ENCODE measurements at regions not wholly inside any gene's neighbourhood (a gene's known extent, or its start where the extent isn't known, plus 50 kb on each side); places are given as distances from the start of the nearest gene placed in this dataset.
"Not testable (repeated sequence)": the region's sequence is repeated elsewhere in the genome, so short reads cannot be mapped to it uniquely, and the experiment has no call there.

DNA sequence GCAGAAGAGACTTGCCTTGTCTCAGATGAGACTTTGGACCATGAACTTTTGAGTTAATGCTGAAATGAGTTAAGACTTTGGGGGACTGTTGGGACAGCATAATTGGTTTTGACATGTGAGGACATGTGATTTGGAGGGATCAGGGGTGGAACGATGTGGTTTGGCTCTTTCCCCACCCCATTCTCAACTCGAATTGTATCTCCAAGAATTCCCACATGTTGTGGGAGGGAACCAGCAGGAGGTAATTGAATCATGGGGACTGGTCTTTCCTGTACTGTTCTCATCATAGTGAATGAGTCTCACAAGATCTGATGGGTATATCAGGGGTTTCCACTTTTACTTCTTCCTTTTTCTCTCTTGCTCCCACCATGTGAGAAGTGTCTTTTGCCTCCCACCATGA, 229.7 kb upstream of the KCND2 start:
- DNase-seq = peak; percentile 70

DNA sequence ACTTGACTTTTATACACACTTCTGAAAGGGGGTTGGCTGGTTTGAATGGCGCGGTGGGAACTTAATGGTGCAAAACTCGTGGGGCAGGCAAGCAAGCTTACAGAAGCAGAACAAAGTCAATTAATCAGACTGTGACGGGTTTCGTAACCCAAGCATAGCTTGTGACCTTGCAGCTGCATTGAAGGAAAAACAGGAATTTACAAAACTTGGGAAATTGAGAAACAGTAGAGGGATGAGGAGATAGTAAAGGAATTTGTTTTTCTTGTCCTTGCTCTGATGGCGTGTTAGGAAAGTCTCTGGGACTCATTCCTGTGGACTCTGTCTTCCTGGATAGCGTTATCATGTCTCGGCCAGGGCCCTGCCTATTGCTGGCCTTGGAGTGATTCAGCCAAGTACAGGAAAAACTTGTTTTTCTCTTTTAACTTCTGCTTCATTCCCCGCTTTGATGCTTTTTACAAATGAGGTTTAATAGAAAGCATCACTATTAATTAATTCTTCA, 220.0 kb upstream of the KCND2 start:
- DNase-seq = peak; percentile 88

DNA sequence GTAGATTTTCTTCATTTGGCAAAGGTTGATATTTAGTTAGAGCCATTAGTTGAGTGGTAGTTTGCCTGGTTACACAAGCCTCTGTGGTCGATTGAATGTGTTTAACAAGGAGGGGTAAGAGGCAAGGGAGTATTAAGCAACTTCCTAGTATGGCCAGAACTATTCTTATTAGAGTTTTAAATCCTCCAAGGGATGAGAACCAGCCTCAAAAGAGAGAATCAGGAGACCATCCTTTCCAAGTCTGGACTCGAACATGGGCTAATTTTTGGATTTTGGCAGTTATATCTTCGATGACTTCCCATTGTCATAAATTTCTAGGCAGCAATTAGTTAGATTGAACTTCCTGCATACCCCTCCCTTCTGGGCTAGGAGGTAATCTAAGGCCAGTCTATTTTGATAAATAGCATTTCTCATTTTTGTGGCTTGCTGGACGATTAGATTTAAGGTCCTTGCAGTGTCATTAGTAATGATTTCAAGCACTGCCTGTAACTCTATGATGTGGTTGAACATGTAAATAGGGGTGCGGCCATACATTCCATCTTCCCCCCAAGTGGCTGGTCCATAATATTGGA, 219.5 kb upstream of the KCND2 start:
- DNase-seq = peak; percentile 31

DNA sequence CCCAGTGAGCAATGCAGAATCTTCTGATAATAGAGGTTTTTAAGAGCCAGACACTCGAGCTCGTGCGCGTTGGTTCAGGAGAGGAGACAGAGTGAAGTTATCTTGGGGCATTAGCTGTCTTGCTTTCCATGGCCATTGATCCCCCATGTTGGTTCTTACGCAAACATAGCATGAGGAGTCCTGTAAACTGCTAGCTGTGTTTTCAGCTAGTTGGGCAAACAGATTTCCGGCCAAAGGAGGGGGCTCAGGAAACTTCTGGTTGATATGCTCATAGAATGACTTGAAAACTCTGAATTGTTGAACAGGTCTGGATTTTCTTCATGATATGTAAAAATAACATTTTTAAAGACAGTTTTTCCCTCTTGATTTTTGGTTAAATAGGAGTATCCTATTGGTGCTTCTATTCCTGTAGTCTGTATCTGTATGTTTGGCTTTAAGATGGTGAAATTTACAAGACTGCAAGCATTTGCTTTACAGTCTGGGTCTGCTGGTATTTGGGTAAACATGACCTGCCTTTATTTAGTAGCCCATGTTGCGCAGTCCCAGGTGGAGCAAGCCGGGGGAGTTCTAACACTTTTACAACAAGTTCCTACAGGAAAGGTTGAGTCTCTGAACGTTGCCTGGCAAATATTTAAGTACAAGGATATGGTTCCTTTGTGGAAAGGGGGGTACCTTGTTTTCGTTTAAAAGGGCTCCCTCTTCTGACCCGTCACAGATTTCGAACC, 218.4 kb upstream of the KCND2 start:
- DNase-seq = no peak

DNA sequence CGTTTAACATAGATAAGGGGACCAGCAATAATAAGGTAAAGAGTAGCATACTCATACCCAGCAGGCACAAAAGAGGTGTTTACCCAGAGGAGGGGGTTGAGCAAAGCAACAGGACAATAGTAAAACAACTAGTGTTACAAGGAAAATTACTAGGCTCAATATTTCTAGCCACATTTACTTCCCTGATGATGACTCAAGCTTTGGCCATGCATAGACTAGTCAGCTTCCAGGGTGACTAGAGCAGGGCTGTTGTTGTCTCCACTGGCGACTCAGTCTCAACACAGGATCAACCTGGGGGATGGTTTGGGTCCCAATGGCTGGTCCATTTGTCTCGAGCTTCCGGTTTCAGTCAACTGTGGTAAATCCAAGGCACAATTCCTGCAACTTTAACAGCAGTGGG, 217.7 kb upstream of the KCND2 start:
- peak; percentile 68 for DNase-seq

DNA sequence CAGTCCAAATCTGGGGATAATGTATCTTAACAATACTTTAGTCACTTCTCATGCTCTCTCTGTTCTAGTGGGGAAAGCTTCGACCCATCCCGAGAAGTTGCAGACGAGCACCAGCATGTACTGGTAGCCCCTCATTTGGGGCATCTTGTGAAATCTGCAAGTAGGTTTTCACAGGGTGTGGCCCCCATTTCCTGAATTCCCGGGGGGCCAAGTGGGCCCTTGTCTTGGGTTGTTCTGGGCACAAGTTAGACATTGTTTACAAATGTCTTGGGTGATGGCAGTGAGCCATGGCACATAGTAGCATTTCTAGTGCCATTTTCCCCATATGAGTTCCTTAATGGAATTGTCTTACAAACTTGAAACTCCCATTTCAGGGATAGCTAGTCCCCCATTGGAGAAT, 216.7 kb upstream of the KCND2 start:
- DNase-seq = no peak

DNA sequence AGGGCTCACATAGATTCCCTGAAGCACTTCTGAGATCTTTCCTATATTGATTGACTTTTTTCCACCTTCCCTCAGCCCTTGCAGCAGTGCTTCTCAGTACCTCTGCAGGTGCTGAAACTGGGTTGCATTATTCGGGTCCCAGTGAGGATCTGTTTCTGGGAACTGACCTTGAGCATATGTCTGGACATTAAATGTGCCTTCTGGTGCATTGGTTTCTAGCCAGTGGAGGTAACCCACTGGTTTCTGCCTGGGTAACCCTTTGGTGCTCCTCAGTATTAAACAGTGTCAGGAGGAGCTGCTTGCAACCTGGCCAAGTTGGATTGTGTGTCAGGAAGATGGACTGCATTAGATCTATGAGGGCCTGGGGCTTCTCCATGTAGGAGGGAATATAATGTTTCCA, 213.3 kb upstream of the KCND2 start:
- no peak for DNase-seq

DNA sequence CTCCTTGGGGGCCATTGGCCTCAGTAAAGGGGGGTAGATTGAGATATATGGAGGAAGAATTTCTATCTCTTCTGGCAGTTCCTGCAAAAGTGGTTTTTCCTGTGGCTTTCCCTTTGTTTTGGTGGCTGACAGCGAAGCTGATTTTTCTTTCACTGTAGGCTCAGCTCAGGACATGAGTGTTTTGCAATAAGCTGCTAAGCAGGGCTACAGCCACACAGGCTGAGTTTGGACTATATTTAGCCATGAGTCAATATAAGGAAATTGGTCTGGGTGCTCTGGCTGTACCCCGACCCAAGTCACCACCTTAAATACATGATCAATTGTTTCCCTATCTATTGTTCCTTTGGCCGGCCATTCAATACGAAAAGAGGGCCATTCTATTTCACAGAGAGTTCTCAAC, 212.7 kb upstream of the KCND2 start:
- peak; percentile 24 for DNase-seq

DNA sequence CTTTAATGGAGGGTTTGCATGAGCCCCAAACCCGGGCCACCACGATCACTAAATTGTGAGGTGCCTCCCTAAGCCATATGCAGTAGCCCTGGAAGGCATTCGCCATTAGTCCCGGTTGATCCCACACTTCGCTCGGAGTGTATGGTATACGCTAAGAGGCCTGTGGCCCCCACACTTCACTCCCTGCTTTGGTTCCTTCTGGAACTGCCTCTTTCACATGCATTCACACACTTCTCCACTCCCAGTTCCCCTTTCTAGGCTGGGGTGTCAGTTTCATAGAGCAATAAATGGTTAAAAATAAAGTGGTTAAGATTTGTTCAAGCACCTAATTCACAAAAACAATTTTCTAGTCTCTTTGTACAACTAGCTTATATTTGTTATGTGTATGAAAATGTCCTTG, 212.1 kb upstream of the KCND2 start:
- no peak for DNase-seq

DNA sequence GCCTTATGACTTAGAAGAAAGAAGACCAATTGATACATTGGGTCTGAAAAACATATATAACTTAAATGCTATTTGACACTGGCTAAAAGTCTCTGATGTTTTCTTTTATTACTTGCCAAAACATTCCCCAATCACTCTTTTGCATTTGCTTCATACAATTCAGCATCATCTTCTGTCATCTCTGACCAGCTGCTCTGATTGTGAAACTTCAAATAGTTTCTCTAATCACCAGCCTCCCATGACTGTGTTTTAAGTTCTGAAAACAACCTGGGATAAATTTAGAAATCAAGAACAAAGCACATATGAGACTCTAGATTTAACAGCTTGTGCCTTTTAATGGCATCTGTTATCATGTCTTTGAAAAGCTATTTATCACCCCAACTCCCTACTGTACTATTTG, 208.4 kb upstream of the KCND2 start:
- DNase-seq = peak; percentile 30

DNA sequence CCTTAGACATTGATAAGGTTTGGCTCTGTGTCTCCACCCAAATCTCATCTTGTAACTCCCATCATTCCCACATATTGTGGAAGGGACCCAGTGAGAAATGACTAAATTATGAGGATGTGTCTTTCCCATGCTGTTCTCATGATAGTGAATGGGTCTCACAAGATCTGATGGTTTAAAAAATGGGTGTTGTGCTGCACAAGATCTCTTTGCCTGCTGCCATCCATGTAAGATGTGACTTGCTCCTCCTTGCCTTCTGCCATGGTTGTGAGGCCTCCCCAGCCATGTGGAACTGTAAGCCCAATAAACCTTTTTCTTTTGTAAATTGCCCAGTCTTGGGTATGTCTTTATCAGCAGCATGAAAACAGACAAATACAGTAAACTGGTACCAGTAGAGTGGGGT, 206.1 kb upstream of the KCND2 start:
- DNase-seq = not testable (repeated sequence)

DNA sequence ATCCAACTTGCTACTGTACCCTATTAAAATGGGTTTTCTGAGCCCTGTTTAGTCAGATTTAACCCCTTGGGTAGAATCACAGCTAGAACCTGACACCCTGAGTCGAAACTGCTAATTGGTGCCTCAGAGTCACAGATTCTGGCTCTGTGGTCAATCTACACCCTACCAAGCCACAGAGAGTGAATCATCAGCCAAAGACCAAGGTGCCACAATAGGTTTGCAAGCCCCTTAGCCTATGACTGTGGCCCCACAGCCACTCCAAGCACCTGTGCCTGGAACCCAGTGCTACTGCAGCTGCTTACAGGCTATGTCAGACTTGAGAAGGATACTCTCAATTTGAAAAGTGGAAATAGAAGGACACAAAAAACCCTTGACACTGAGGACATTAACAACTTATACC, 202.8 kb upstream of the KCND2 start:
- DNase-seq = no peak

DNA sequence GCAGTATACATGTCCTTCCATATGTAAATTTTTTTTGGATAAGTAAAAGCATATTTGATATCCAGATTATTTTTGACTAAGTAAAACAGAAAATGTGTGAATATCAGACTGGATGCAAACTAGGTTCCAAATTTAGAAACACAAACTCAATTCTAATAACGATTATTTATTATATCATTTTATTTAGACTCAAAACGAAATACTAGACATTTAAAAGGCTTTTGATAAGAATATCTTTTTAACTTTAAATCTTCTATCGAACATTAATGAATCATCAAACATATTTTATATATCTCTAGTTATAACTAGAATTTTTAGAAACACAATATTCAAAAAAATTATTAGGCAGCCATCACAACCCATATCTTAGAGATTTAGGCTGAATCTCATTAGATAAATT, 195.2 kb upstream of the KCND2 start:
- no peak for DNase-seq

DNA sequence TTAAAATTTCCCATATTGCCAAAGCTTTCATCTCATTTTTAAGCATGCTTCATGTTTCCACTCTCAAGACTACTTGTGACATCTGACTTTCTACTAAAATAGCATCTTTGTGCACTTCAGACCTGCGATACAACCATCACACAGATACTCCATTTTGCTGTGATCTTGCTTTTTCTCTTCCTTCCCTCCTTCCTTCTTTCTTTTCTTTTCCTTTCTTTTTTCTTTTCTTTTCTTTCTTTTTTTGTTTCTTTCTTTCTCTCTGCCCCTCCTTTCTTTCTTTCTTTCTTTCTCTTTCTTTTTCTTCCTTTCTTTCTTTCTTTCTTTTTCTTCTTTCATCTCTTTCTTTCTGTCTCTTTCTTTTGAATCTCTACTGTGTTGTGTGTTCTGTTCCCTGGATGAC, 194.0 kb upstream of the KCND2 start:
- DNase-seq = no peak

DNA sequence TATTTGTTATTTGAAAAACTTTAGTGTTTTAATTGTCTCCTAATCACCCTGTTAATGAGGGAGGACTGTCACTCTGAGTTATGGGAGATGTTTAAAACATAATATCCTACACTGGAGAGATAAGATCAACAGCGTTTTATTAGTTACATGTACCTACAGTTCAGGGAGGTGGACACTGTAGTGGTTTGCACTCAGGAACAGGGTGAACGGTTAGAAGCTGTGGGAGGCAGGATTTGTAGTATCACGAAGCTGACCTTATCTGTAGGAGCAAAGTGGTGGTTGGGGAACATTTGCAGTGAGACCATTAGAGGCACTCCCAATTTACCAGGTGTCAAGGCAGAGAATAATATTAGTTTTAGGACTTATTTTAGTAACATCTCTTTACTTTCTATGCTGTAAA, 193.3 kb upstream of the KCND2 start:
- no peak for DNase-seq

DNA sequence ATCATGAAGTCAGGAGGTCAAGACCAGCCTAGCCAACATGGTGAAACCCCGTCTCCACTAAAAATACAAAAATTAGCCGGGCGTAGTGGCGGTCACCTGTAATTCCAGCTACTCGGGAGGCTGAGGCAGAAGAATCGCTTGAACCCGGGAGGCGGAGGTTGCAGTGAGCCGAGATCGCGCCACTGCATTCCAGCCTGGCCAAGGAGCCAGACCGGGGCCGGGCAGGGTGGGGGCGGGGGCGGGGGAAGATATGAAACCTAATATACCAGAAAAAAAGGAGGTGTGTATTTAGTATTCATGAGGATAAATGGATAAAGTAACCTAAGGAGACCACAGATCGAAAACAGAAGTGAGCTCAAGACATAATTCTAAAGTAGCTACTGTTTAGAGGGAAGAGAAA, 186.5 kb upstream of the KCND2 start:
- not testable (repeated sequence) for DNase-seq

DNA sequence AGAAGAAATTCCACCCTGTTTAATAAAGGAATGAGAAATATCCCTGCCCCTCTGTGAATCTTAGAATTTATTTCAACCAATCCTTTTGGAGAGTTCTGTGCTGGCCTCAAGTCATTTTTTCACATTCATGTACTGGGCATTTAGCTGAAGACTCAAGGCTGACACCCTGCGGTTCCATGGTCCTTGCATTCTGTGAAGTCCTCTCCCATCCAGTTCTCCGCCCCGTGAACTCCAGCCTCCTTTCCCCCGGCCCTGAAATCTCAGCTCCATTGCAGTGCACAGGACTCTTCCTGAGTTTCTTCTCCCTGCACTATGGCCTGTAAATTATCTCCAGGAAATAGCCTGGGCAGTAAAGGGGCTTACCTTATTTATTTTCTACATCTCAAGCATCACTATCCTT, 183.0 kb upstream of the KCND2 start:
- DNase-seq = peak; percentile 15

DNA sequence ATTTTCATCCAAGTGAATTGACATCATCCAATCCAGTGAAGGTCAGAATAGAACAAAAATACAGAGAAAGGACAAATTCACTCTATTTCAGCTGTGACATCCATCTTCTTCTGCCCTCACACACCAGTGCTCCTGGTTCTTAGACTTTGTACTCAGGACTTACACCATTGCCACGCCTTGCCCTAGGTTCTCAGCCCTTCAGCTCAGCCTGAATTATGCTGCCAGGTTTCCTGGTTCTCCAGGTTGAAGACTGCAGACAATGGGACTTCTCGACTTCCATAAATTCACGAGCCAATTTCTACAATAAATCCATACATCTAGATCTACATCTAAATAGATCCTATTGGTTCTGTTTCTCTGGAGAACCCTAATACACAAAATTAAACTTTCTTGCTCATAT, 181.2 kb upstream of the KCND2 start:
- no peak for DNase-seq

DNA sequence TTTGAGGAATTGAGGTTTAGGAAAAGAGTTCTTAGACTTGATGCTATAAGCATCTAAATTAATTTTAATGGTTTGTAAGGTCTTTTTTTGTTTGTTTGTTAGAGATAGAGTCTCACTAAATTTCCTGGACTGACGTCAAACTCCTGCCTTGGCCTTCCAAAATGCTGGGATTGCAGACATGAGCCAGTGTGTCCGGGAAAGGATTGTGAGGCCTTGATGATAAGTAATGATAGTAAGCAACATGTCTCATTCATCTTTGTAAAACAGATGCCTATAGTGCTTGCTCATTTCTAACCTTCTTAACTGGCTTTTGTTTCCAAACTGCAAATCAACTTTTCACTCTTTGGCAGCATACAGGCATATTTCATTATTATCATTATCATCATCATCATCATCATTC, 176.0 kb upstream of the KCND2 start:
- DNase-seq = no peak

DNA sequence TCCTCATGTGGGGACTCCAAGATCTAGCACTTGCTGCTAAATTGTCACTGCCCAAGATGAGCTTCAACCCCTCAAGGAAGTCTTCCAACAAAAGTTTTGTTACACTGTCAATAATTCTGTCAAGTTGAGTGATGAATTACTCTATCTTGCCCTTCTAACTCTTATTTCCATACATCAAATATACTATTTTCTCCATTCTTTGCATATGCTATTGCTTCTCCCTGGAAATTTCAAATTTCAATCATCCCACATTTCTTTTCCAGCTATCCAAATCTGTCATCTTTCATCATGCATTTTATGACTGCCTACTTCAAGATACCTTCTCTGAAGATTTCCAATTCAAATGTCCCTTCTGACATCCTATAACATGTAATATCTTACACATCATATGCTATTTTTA, 175.2 kb upstream of the KCND2 start:
- no peak for DNase-seq

DNA sequence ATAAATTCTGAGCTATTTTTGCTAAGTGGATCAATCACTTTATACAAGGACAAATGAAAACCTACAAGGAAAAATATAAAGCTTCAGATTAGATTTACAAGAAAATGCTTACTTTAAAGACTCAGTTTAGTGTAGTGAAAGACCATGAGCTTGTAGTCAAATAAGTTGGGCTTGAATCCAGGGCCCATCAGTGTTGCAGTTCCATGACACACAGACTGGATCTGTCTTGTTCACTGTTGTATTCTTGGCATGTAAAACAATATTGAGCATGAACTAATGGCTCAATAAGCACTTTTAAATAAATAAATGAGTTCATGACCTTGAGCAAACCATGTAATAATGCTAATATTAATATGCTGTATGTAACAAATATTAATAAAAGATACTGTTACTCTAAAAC, 164.6 kb upstream of the KCND2 start:
- no peak for DNase-seq

DNA sequence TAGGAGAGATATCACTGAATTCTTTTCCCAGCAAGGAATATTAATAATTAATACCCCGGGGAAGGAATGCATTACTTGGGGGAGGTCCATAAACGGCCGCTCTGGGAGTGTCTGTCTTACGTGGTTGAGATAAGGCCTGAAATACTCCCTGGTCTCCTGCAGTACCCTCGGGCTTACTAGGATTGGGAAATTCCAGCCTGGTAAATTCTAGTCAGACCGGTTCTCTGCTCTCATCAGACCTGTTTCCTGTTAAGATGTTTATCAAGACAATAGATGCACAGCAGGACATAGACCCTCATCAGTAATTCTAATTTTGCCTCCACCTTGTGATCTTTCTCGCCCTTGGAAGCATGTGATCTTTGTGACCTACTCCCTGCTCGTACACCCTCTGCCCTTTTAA, 162.8 kb upstream of the KCND2 start:
- DNase-seq = no peak

DNA sequence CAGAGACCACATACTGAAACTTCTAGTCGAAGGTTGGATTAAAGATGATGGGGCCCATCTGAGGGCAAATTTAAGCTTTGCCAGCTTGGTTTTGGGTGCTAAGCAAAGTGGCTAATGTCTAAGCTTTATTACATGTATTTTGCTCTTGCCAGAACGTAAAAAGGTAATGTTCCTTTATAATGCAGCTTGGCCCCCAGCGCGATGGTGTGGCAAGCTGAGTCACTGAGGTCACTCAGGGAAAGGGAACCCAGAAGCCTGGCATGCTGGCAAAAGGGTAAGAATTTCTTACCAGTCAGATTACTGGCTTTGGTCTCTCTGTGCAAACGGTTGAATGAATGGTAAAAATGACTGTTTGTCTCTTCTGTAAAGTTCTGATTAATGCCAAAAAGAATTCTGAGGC, 158.3 kb upstream of the KCND2 start:
- no peak for DNase-seq

DNA sequence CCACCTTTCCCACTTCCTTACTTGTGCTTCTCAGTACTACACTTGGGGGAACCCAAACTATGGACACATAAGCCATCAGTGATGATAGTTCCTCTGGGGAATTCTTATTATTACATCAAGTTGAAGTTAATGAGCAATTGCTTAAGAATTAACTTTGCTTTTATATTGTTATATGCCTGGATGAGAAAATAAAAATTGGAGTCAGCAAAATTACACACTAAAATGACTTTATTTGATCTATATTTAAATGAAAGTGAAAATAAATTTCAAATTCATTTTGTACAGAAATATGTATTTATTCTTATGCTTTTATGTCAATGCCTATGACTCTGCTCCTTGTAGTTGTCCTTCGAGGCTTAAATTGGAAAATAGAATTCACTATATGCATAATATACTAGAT, 149.4 kb upstream of the KCND2 start:
- DNase-seq = no peak

Data from fibroblast of skin of scalp (primary cell).